HT-29 (cell line): ENCODE measurements at regions not wholly inside any gene's neighbourhood (a gene's known extent, or its start where the extent isn't known, plus 50 kb on each side); places are given as distances from the start of the nearest gene placed in this dataset.
A peak's percentile ranks its signal among the peaks of the same experiment; 100 is the strongest.

Source experiments
- DNase-seq: peaks from one replicate; pipeline ENCODE4 v3.0.0-alpha.2; 2015; ENCODE audit warnings: low spot score

DNA sequence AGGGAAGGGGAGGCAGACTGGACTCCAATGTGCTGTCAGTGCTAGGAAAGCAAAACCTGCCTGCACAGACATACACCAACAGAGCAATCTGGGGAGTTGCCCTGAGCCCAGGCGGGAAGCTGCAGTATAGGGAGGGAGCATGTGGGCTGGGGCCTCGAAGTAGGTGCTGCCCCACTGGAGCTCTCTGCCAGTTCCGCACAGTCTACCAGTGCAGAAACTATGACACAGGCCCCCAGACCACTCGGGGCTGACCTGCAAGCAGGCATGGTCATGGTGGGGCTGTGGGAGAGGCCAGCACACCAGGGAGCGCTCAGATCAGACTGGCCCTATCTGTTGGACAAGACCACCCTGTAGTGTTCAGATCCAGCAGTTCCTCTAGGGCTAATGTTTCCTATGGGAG, 344.1 kb upstream of the TRAM1L1 start:
- DNase-seq: no peak

DNA sequence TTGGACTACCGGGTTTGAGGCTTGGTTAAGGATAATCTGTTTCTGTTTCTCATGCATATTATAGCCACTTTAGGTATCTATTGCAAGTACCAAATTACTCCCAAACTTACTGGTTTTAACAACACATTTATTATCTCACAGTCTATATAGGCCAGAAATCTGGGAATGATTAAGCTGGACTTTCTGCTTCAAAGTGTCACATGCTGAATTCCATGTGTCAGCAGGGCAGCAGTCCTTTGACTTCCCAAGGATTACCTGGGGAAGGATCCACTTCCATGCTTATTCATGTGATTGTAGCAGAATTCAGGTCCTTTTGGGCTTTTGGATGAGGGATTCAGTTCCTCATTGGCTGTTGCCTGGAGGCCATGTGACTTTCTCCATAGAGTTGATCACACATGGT, 349.0 kb upstream of the TRAM1L1 start:
- DNase-seq: no peak

DNA sequence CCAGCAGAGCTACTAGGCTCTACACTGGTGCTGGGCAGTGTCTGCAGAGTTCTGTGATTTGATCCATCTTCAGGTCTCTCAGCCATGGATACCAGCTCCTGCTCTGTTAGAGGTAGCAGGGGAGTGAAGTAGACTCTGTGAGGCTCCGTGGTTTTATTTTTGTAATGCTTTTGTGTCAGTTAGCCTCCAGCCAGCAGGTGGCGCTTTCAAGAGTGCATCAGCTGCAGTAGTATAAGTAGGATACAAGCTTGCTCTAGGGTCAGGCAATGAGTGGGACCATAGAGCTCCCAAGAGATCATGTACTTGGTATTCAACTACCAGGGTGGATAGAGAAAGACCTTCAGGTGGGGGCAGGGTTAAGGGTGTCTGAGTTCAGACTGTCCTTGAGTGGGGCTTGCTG, 362.5 kb upstream of the TRAM1L1 start:
- peak; percentile 52 for DNase-seq

DNA sequence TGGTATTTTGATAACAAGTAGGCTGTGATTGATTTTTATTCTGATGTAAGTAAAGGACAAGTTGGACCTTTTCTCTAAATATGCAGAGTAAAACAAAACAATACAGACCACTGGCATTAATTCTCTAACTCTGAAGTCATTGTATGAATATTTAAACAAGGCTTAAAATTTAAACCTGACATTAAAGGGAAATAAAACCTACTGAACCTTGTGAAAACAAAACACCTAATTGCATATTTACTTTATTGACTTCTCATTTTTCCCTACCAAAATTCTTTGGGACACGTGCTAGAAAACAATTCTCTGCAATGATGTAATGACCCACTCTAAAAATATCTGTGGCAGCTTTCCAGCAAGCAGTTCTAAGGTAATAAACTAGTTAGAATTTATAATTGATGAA, 369.7 kb upstream of the TRAM1L1 start:
- DNase-seq: no peak

DNA sequence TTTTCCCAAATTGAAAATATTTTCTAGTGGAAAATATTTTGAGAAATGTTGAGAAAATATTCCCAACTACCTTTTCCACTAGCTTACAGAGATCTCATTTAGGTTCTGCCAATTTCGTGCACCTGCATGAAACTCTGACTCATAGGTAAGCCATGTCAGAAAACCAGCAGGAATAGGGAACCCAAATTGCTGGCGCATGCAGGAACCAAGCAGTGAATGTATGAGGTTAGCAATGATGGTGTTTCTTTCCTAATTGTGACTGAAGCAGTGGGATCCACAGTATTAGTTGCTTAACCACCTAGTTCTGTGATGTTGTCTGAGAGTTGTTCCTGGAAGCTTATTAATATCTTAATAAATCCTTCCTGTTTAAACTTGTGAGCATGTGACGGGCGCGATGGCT, 381.0 kb upstream of the TRAM1L1 start:
- no peak for DNase-seq

DNA sequence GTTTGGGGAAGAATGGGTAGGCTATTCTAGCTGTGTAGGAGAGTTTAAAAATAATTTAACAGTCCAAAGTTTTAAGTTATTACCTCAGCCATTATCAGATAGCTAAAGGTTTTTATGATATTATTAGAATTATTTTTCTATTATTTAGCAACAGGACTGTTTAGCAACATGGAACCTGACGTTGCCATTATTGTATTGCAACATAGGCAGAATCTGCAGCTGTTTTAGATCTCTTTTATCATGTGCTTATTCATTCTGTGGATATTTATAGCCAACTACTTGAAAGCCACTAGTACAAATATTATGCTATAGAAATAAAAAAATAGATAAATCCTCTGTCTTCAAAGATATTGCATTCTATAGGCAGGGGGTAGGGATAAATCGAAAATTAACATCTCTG, 382.0 kb upstream of the TRAM1L1 start:
- no peak for DNase-seq

DNA sequence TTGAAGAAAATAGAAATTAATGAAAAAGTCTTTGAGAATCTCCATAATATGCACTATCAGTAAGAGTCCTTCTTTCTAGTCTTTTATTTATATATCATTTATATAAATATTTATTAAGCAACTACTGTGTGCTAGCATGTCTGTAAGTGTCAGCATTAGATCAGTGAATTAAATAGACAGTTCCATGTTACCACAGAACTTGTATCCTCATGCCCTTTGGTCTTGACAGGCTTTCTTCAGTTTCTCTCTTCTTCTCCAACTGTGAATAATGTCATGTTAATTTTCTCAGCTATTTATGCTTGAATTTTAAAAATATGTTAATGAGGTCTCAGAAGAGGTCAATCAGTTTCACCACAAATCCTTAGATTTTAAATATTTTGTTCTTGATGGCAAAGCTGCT, 389.6 kb upstream of the TRAM1L1 start:
- no peak for DNase-seq

DNA sequence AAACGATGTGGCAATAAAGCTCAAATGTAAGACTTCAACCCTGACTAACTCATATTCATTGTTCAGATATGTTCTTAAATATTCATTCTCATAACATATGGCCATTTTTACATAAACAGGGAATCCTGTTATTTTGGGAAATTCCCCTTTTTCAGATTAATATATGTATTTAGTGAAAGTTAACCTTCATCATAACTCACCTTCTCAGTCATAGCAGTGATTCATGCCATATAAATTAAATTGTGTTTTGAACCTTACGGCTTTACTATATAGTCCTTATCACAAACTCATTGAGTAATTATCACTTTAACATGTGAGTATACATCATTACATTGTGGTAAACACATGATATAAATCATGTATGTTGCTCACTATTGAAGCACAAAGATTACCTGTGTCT, 392.5 kb upstream of the TRAM1L1 start:
- DNase-seq: no peak

DNA sequence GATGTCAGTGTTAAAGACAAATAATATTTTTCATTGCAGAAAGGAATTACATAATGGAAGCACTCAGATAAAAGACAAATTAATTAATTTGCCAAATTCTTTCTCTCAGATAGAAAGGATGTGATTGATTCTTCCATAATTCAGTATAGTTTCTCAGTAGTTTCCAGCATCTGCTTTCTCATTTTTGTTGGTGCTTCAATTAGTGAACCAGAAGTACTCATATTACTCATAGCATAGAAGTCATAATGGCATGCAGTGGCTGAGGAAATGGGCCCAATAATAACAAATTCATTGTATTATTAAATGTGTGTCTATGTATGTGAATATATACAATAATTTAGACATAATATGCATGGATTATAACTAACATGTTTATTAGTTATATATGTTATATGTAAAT, 393.3 kb upstream of the TRAM1L1 start:
- no peak for DNase-seq

DNA sequence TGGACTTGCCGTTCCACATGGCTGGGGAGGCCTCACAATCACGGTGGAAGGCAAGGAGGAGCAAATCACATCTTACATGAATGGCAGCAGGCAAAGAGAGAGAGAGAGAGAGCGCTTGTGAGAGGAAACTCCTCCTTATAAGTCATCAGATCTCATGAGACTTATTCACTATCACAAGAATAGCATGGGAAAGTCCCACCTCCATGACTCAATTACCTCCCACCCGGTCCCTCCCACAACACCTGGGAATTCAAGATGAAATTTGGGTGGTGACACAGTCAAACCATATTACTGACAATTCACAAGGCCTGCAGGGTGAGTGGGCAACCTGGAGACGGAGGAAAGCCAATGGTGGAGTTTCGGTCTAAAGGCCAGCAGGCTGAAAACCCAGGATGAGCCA, 394.3 kb upstream of the TRAM1L1 start:
- no peak for DNase-seq

DNA sequence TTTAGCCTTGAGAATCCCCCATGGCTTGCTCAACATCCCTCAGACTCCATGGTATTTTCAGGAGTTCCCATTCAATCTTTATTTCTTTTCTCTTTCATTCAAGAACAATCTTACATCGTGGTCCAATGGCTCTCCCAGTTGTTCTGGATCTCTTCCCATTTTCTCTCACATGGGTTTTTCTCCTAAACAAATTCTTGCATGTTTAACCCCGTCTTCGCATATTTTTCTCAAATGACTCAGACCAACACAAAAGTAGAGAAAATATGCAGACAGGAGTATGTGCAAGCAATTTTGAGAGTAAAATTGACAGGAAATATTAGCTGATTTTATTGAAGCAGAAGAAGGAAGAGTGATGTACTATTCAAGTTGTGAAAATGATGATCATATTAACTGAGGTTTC, 396.4 kb upstream of the TRAM1L1 start:
- DNase-seq: no peak

DNA sequence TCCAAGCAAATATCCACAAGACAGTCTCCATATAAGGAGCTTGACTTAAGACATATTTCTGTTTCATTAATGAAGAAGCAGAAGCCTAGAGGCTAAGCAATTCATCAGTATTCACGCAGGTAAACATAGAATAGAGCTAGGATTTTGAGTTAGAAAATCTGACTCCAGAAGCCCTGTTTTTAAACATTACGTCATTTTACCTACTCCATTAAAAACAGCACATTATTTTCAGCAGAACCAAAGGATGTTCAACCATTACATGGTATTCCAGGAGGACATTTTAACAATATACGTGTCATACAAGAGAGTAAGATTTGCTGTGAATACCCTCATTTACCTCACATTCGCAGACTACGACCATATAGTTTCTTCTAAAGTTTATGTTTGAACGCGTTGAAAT, 403.3 kb upstream of the TRAM1L1 start:
- no peak for DNase-seq

DNA sequence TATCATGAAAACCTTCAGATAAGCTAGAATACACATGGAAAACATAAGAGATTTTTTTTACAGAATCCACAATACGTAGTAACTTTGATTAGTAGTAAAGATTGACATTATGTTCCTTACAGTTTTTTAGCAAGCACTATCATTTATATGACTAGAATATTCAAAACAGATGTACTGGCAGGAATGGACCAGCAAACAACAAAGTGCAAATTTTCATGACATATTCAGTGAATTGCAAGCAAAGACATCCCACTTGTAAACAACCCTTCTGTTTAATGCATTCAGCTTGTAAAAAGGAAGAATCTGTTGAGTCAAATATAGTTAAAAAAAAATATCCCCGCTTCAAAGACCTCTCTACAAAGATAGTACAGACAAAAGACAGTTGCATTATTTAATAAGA, 403.7 kb upstream of the TRAM1L1 start:
- no peak for DNase-seq

DNA sequence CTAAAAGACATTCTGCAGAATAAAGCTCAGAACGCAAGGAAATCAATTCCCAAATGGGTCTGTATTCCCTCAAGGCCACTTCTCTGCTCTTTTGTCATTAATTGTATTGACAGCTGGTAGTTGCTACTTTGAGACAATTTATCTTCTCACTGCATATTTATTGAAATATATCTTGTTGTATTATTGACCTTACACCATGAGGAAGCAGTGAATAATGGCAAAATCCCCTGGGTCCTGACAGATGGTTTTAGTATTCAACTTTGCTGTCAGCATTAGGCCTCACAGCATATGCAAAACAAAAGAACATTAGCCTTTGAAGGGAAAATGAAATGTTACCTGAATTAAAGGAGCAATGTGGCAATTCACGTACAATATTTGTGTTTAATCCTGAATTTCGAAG, 406.1 kb upstream of the TRAM1L1 start:
- DNase-seq: no peak

DNA sequence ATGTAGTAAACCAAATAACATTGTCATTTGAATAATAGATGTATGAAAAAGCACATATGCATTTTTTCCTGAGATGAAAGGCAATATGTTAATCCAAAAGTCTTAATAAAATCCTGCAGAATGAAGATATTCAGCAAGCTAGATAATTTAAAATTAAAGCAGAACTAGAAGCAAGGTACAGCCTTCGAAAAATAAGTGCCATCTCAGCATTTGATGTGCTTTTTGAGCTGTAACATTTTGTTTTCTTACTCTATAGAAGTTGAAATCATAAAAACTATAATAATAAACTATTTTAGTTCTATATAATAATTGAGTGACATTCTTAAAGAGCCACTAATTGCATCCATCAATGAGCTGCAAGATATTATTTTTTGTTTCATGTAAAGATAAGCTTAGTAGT, 410.4 kb upstream of the TRAM1L1 start:
- no peak for DNase-seq

DNA sequence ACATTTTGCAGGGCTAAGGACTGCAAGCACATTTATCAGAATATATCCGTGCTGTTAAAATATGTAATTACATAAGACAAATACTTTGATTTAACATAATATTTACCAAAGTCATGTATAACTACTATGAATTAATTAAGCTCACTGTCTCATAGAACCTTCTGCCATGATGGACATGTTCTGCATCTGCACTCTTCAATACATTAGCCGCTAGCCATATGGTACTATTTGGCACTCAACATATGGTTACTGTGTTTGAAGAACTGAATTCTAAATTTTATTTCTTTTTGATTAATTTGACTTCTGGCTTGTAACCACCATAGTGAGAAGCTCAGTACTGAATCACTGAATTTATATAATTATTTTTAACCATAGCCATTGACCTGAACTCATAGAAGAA, 427.0 kb upstream of the TRAM1L1 start:
- DNase-seq: no peak

DNA sequence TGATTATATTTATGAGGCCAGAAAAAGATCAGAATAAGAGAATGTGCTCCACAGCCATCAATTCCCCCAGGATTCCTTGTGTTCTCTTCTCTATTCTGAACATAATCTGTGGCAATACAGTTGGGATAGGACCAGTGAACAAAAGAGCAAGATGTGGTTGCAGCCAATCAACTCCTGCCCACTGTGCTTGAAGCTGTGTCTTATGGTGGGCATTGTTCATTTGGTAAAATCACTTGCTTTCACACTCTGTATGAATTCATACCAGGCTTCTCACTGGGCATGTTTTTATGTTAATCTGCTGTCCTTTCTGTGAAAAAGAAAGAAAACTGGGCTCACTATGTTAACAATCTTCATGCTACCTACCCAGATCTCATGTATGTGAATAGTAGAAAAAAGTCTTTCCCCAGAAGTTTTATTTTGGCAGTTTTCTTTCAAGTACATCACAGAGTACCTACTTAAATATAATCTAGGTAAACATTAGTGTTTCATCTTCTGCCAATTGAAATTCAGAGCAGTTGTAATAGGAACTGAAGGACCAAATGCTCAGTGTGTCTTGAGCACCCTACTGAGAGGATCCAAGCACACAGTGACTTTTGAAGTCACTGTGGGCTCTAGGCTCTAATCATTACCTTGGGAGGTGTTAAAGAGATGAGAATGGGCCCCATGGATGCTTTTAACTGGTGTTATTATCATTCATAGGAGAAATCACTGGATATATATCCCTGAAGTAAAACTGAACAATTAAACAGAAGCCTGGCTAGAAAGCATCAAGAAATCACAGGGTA, 429.2 kb upstream of the TRAM1L1 start:
- no peak for DNase-seq

DNA sequence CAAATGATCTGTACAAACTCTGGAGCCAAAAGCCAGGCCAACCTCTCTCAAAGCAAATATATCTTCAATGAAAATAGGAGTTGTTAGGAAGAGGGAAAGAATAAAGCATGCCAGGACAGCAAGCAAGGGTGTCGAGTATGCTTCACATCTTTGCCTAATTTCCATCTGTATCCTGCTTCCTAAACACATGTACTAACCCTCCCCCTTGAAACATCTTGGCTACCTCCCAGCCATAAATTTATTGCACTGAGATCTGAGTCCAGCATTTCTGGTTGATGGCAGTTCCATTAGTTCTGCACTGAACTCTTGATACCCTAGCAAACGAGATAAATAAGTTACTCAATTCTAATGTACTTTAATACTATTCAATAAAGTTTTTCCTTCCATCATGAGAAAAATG, 430.5 kb upstream of the TRAM1L1 start:
- no peak for DNase-seq

DNA sequence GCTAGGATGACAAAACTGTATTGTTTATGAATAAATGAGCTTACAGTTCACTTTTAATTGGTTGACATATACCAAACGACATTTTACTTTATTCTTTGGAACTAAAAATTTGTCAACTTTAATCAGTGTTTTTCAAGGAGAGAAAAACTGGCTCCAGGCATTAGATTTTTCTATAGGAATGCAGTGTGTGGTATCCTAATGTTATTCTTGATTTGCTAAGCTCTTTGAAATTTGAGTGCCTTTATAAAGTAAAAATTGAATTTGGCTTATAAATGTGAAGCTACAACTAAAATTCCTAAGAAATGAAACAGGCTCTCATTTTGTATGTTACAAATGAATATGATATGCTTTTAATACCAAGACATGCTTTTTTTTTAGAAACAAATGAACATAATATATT, 442.2 kb upstream of the TRAM1L1 start:
- DNase-seq: no peak

DNA sequence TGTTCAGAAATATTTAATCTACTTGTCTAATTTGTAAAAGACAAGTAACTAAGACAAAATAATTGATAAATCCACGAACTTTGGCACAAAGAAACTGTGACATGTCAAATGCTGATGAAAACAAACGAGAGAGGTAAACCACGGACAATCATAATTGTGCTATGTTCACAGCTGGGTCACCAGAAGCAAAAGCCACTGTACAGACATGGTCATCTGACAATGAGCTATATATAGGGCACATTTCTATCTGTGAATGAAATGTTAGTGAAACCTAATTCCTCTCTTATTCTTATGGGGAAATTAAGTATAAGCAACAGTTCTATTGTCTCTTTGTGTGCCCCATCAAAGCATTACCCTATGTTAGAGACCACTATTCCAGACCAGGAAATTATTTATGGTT, 444.0 kb upstream of the TRAM1L1 start:
- no peak for DNase-seq

DNA sequence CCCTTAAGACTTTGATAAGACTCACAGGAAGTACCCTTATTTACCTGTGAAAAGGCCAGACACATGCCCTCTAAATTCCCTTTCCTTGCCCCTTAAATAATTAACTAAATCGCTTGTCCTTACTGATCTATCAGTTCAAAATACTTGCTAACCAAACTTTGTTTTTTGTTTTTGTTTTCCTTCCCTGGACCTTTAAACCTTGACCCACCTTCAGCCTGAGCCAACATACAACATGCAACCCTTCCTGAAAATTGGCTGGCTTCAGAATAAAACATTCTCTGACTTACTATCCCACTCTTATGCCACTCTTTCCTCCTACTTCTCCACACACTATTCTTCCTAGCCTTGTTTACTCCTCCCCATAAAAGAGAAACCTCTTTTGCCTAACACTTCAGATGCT, 448.1 kb upstream of the TRAM1L1 start:
- DNase-seq: no peak

DNA sequence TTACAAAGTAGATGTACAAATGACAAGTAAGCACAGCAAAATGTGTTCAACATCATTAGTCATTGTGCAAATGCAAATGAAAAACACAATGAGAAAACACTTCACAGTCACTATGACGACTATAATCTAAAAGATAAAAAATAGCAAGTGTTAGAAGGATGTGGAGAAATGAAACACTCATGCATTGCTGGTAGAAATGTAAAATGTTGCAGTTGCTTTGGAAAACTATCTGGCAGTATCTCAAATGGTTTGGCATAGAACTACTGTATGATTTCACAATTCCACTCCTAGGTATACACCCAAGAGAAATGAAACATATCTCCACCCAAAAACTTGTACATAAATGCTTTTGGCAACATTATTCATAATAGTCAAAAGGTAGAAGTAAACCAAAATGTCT, 459.7 kb upstream of the TRAM1L1 start:
- no peak for DNase-seq

DNA sequence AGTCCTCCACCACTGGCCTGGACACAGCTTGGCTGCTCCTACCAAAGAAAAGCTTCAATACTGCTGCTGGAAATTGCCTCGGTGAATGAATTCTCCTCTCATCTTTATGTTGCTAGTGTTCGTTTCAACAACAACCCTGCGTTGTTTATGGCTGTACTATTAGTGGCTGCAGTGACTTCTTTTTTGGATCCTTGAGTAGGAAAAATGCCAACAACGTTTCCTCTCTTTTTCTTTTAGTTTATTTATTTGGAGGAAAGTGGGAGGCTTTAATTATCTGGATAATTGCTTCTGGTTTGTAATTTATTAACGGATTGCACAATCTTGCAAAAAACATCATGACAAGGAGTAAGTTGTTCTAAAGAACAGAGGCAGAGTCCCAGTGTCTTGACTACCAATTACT, 464.1 kb upstream of the TRAM1L1 start:
- DNase-seq: no peak

DNA sequence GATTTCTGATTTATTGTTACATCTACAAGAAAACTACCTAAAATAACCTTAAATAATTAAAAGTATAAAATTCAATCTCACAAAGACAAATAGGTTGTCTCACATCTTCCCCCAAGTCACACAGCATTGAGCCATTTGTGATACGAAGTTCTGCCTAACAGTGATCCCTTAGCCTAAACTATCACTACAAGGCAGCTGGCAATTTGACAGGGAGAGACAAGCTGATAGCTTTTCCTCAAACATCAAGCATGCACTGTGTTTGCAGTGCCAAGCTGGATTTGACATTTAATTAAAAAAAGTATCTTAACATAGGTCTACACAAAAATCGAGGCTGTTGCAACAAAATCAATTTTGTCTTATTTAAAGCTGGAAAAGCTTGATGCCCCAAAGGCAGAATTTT, 464.7 kb upstream of the TRAM1L1 start:
- no peak for DNase-seq
